PC-3 (cell line): ENCODE measurements at regions not wholly inside any gene's neighbourhood (a gene's known extent, or its start where the extent isn't known, plus 50 kb on each side); places are given as distances from the start of the nearest gene placed in this dataset.

Experiments used
- EZH2 ChIP-seq: fragments of 300-600 bp; sonication (generic); IDR thresholded peaks from one replicate; pipeline ENCODE4 v1.6.1; 2017; ENCODE audit warnings: antibody characterized with exemption, mild to moderate bottlenecking, low read length; ENCODE audit not compliant: unreplicated experiment
- TF ChIP-seq, protein P1 (sequence below): fragments of 300-600 bp; sonication (generic); conservative IDR thresholded peaks from 2 replicates; pipeline ENCODE4 v1.5.1; 2017; ENCODE audit warnings: antibody characterized with exemption, low read depth, mild to moderate bottlenecking, low read length

DNA sequence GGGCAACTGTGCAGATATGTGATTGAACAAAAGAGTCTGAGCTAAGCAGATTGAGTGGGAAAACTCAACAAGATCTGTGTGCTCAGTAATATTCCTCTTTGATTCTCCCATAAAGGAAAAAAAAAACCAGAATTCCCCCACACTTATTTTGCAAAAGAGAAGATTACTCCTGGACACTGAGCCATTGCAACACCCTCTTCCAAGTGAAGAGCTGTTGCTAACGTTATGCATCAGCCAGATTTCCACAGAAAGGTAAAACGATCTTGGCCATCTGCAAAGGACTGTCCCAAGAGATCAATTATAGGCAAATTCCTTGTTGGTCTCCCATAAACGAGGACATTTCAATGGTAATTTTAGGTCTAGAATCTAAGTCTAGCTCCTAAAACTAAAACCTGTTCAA lies 587.7 kb downstream of the C12orf50 start:
- TF ChIP-seq, protein P1, sequence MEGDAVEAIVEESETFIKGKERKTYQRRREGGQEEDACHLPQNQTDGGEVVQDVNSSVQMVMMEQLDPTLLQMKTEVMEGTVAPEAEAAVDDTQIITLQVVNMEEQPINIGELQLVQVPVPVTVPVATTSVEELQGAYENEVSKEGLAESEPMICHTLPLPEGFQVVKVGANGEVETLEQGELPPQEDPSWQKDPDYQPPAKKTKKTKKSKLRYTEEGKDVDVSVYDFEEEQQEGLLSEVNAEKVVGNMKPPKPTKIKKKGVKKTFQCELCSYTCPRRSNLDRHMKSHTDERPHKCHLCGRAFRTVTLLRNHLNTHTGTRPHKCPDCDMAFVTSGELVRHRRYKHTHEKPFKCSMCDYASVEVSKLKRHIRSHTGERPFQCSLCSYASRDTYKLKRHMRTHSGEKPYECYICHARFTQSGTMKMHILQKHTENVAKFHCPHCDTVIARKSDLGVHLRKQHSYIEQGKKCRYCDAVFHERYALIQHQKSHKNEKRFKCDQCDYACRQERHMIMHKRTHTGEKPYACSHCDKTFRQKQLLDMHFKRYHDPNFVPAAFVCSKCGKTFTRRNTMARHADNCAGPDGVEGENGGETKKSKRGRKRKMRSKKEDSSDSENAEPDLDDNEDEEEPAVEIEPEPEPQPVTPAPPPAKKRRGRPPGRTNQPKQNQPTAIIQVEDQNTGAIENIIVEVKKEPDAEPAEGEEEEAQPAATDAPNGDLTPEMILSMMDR = no peak
- TF ChIP-seq EZH2 = no peak
